Gastrocnemius medialis (tissue), 4 donors: ENCODE measurements at regions not wholly inside any gene's neighbourhood (a gene's known extent, or its start where the extent isn't known, plus 50 kb on each side); places are given as distances from the start of the nearest gene placed in this dataset.

Source experiments
- CTCF ChIP-seq, 5 experiments: fragments of 450-650 bp in 3 of 5; fragments of 200-600 bp in 2 of 5; sonication (generic) in 2 of 5; IDR thresholded peaks in 4 of 5; conservative IDR thresholded peaks in 1 of 5; 1 replicate in 4 of 5; 2 replicates in 1 of 5; pipeline ENCODE4 v1.5.1; 2016 to 2019; ENCODE audit warnings: antibody characterized with exemption in 5 of 5, mild to moderate bottlenecking in 3 of 5, moderate library complexity in 3 of 5
- POLR2A ChIP-seq, 2 donors: fragments of 450-650 bp; IDR thresholded peaks; one replicate each; pipeline ENCODE4 v1.6.1; 2017; ENCODE audit warnings: antibody characterized with exemption in 2 of 2, mild to moderate bottlenecking in 2 of 2, moderate library complexity in 2 of 2

GRCh38 chr2:212626371-212626918 is 87.8 kb upstream of the ERBB4 start:
- no peak for TF ChIP-seq CTCF (IDR thresholded peaks at IDR 0.05 in 4 of 5, conservative IDR thresholded peaks at IDR 0.05 in 1 of 5)
- TF ChIP-seq POLR2A (IDR thresholded peaks at IDR 0.05), result no peak
